NCI-H1436 treated with DMSO at 0.1 percent for 48 hours (cell line): ENCODE measurements at regions not wholly inside any gene's neighbourhood (a gene's known extent, or its start where the extent isn't known, plus 50 kb on each side); places are given as distances from the start of the nearest gene placed in this dataset.
"Not testable (repeated sequence)": the region's sequence is repeated elsewhere in the genome, so short reads cannot be mapped to it uniquely, and the experiment has no call there.

ENCODE experiments used
- DNase-seq: peaks from one replicate; lab custom pipeline; 2025; lab: John Stamatoyannopoulos, UW

GRCh38 chr3:154902495-154902894, 177.6 kb upstream of the MME start:
- DNase-seq, result not testable (repeated sequence)

GRCh38 chr3:154901278-154901677, 178.8 kb upstream of the MME start:
- no peak for DNase-seq

GRCh38 chr3:154900816-154901215, 179.3 kb upstream of the MME start:
- DNase-seq, result no peak

GRCh38 chr3:154898916-154899315, 181.2 kb upstream of the MME start:
- no peak for DNase-seq

GRCh38 chr3:154898443-154898842, 181.7 kb upstream of the MME start:
- no peak for DNase-seq

GRCh38 chr3:154893813-154894212, 186.3 kb upstream of the MME start:
- DNase-seq, result no peak

- DNase-seq, result no peak
Observed at GRCh38 chr3:154889227-154889634, 190.9 kb upstream of the MME start.

- DNase-seq, result no peak
Observed at GRCh38 chr3:154887869-154888268, 192.2 kb upstream of the MME start.

- DNase-seq, result no peak
Observed at GRCh38 chr3:154886437-154886836, 193.7 kb upstream of the MME start.

GRCh38 chr3:154885418-154885817, 194.7 kb upstream of the MME start:
- no peak for DNase-seq

- DNase-seq, result no peak
Observed at GRCh38 chr3:154884952-154885351, 195.2 kb upstream of the MME start.

- no peak for DNase-seq
Observed at GRCh38 chr3:154875142-154875541, 205.0 kb upstream of the MME start.

- DNase-seq, result no peak
Observed at GRCh38 chr3:154872696-154873095, 207.4 kb upstream of the MME start.

- no peak for DNase-seq
Observed at GRCh38 chr3:154872074-154872473, 208.0 kb upstream of the MME start.

- DNase-seq, result no peak
Observed at GRCh38 chr3:154864947-154865346, 215.2 kb upstream of the MME start.

- no peak for DNase-seq
Observed at GRCh38 chr3:154862265-154862664, 217.9 kb upstream of the MME start.

- not testable (repeated sequence) for DNase-seq
Observed at GRCh38 chr3:154852998-154853397, 227.1 kb upstream of the MME start.

GRCh38 chr3:154852515-154852914, 227.6 kb upstream of the MME start:
- DNase-seq, result no peak

GRCh38 chr3:154851644-154852043, 228.5 kb upstream of the MME start:
- DNase-seq, result no peak

- no peak for DNase-seq
Observed at GRCh38 chr3:154850921-154851320, 229.2 kb upstream of the MME start.

- no peak for DNase-seq
Observed at GRCh38 chr3:154849408-154849807, 230.7 kb upstream of the MME start.

- no peak for DNase-seq
Observed at GRCh38 chr3:154844863-154845262, 235.3 kb upstream of the MME start.

GRCh38 chr3:154843647-154844046, 236.5 kb upstream of the MME start:
- no peak for DNase-seq

- DNase-seq, result no peak
Observed at GRCh38 chr3:154842536-154842935, 237.6 kb upstream of the MME start.

- DNase-seq, result no peak
Observed at GRCh38 chr3:154835639-154836038, 244.5 kb upstream of the MME start.
